GM12878 (cell line): ENCODE measurements at regions not wholly inside any gene's neighbourhood (a gene's known extent, or its start where the extent isn't known, plus 50 kb on each side); places are given as distances from the start of the nearest gene placed in this dataset.

ENCODE experiments used
- ATAC-seq: fragments of 200-7000 bp; cut with Tn5 transposase; 3 replicates; pipeline ENCODE4 v1.9.1; 2020; ENCODE audit warnings: mild to moderate bottlenecking, moderate library complexity
- BruUV-seq: library from RNA; stranded (reverse); fragments of 400-500 nt; replicated peaks from 2 replicates; lab custom pipeline; 2021; lab: Mats Ljungman, UMichigan
- CTCF ChIA-PET: fragments of 300-600 bp; sonication (Branson Sonifier 250); formaldehyde crosslinking; extraction: SDS; loops from one replicate; lab custom pipeline; 2021; ENCODE audit warnings: inconsistent platforms; lab: Yijun Ruan, JAX
- POLR2A ChIA-PET: fragments of 350-600 bp; formaldehyde crosslinking; extraction: SDS; loops from one replicate; lab custom pipeline; 2021; ENCODE audit warnings: inconsistent platforms; lab: Charles Lee
- RAD21 ChIA-PET: fragments of 300-600 bp; sonication (Branson Sonifier 250); formaldehyde crosslinking; loops from one replicate; lab custom pipeline; 2023; ENCODE audit warnings: antibody characterized with exemption; ENCODE audit not compliant: unreplicated experiment; lab: Charles Lee
- SMC1A ChIA-PET: fragments of 300-600 bp; sonication (Branson Sonifier 250); formaldehyde crosslinking; loops from one replicate; lab custom pipeline; 2023; ENCODE audit not compliant: unreplicated experiment, uncharacterized antibody; lab: Charles Lee
- DNase-seq: peaks from one replicate; pipeline ENCODE4 v3.0.0-alpha.2; 2011; ENCODE audit warnings: low read depth, low spot score
- FAIRE-seq: peaks from 3 replicates; lab custom pipeline; 2011; peaks lifted over from hg19 to GRCh38; lab: Jason Lieb, UNC
- H2AFZ ChIP-seq: 2 replicates; pipeline ENCODE4 v1.6.0; 2011; ENCODE audit warnings: low read depth, low read length, control low read depth; ENCODE audit not compliant: control insufficient read depth
- H3K27ac ChIP-seq: 2 replicates; pipeline ENCODE4 v1.5.1; 2011; ENCODE audit warnings: control low read depth; ENCODE audit not compliant: control insufficient read depth, insufficient read depth
- H3K27me3 ChIP-seq, 2 experiments: replicated peaks in 1 of 2; 2 replicates each; pipeline versions ENCODE4 v1.6.0 to v1.6.1; 2011; ENCODE audit warnings: low read length in 1 of 2; ENCODE audit not compliant: control insufficient read depth in 2 of 2, insufficient read depth in 2 of 2
- H3K36me3 ChIP-seq, 2 experiments: 2 replicates each; pipeline ENCODE4 v1.5.1; 2011; ENCODE audit warnings: low read length in 1 of 2; ENCODE audit not compliant: control insufficient read depth in 2 of 2, insufficient read depth in 2 of 2
- H3K4me1 ChIP-seq: 2 replicates; pipeline ENCODE4 v1.6.1; 2011; ENCODE audit warnings: mild to moderate bottlenecking, low read length, moderate library complexity, mixed read lengths; ENCODE audit not compliant: control insufficient read depth, insufficient read depth
- H3K4me2 ChIP-seq: 2 replicates; pipeline ENCODE4 v1.6.0; 2011; ENCODE audit warnings: control low read depth; ENCODE audit not compliant: control insufficient read depth, insufficient read depth
- H3K4me3 ChIP-seq: fragments of 200-600 bp; sonication (generic); 2 replicates; pipeline ENCODE4 v1.5.1; 2016
- H3K79me2 ChIP-seq: 2 replicates; pipeline ENCODE4 v1.6.0; 2011; ENCODE audit warnings: low read length; ENCODE audit not compliant: control insufficient read depth, insufficient read depth
- H3K9ac ChIP-seq: 2 replicates; pipeline ENCODE4 v1.8.0; 2011; ENCODE audit warnings: low read length, control low read depth, mixed read lengths; ENCODE audit not compliant: control insufficient read depth, insufficient read depth
- H3K9me3 ChIP-seq: replicated peaks from 3 replicates; pipeline ENCODE4 v1.5.1; 2011; ENCODE audit warnings: mild to moderate bottlenecking, low read length; ENCODE audit not compliant: control insufficient read depth, insufficient read depth
- H4K20me1 ChIP-seq: 2 replicates; pipeline ENCODE4 v1.6.0; 2011; ENCODE audit not compliant: control insufficient read depth, insufficient read depth
- ASH2L ChIP-seq: fragments of 300-600, 200-600 bp; sonication (generic); IDR thresholded peaks from 2 replicates; pipeline ENCODE4 v1.6.1; 2017; ENCODE audit warnings: low read depth, mild to moderate bottlenecking, borderline replicate concordance
- KAT2A ChIP-seq: conservative IDR thresholded peaks from 2 replicates; pipeline ENCODE4 v1.6.1; 2011; ENCODE audit warnings: low read depth, low read length; ENCODE audit not compliant: control insufficient read depth
- MXI1 ChIP-seq: fragments of 150-350 bp; IDR thresholded peaks from 2 replicates; pipeline ENCODE4 v1.6.1; 2011; ENCODE audit warnings: low read depth, mild to moderate bottlenecking, inconsistent platforms, low read length, improper control_type of control experiment
- PRDM15 ChIP-seq: fragments of 450-650 bp; formaldehyde crosslinking; IDR thresholded peaks from 2 replicates; pipeline ENCODE4 v1.4.0; 2020; ENCODE audit warnings: mild to moderate bottlenecking, moderate library complexity
- SRF ChIP-seq, 2 experiments: IDR thresholded peaks; 2 replicates each; pipeline ENCODE4 v1.6.1; 2011; ENCODE audit warnings: low read depth in 2 of 2, low read length in 2 of 2, mild to moderate bottlenecking in 1 of 2, moderate library complexity in 1 of 2
- ZNF217 ChIP-seq: fragments of 450-650 bp; IDR thresholded peaks from 2 replicates; pipeline ENCODE4 v1.6.1; 2017; ENCODE audit warnings: antibody characterized with exemption, mild to moderate bottlenecking
- ZNF24 ChIP-seq: fragments of 450-650 bp; IDR thresholded peaks from 2 replicates; pipeline ENCODE4 v1.6.1; 2017; ENCODE audit warnings: antibody characterized with exemption, mild to moderate bottlenecking
- WGBS: methylation state at CpG from one replicate; pipeline ENCODE4 v1.1.6; 2016; ENCODE audit warnings: low lambda C conversion rate; ENCODE audit not compliant: insufficient replicate concordance, insufficient coverage; ENCODE audit errors: missing lambda C conversion rate; 5-methylcytosine and 5-hydroxymethylcytosine counted together
- in situ Hi-C: fragments of 300-500 bp; cut with MboI; formaldehyde crosslinking; loops from 9 replicates; pipeline ENCODE4 v1.14.3; 2018; ENCODE audit warnings: mixed read lengths
- intact Hi-C: fragments of 100-400 bp; cut with micrococcal nuclease; formaldehyde crosslinking; loops from one replicate; pipeline ENCODE4 v1.14.2; 2022; ENCODE audit not compliant: unreplicated experiment
- TF ChIP-seq, protein P1 (sequence below): IDR thresholded peaks from 2 replicates; pipeline ENCODE4 v1.6.1; 2011; ENCODE audit warnings: low read depth, low read length, improper control_type of control experiment, borderline replicate concordance

- no peak for TF ChIP-seq ZNF217
- TF ChIP-seq SRF (IDR thresholded peaks at IDR 0.05; ENCODE audit: low read depth in 2 of 2, low read length in 2 of 2), result no peak
- no peak for TF ChIP-seq ZNF24
- TF ChIP-seq, all 136 proteins: peak for 0
Measured at GRCh38 chr22:47251911-47252310, 489.5 kb downstream of the TBC1D22A start (continued).

GRCh38 chr22:47250995-47251765 lies 488.7 kb downstream of the TBC1D22A start:
- Histone ChIP-seq H3K79me2 (no peaks in the 10 kb centered on the region), H3K27ac (no peak overlapping the region), H3K4me3 (no peak overlapping the region), H3K9ac (no peak overlapping the region), H3K27me3 (no peaks in the 10 kb centered on the region), H3K4me1 (no peaks in the 10 kb centered on the region), H3K36me3 (no peaks in the 10 kb centered on the region), H4K20me1 (no peaks in the 10 kb centered on the region), H3K9me3 (no peaks in the 10 kb centered on the region; the same call in 2 of the 3 replicates), H2AFZ (no peak overlapping the region), H3K4me2 (no peak overlapping the region)
- intact Hi-C loops, result no loop called here
- no peak for TF ChIP-seq KAT2A
- no peak for TF ChIP-seq PRDM15 (CRISPR knock-in tag)
- TF ChIP-seq, protein P1, sequence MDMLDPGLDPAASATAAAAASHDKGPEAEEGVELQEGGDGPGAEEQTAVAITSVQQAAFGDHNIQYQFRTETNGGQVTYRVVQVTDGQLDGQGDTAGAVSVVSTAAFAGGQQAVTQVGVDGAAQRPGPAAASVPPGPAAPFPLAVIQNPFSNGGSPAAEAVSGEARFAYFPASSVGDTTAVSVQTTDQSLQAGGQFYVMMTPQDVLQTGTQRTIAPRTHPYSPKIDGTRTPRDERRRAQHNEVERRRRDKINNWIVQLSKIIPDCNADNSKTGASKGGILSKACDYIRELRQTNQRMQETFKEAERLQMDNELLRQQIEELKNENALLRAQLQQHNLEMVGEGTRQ, result no peak
- TF ChIP-seq ASH2L, result no peak
- no peak for TF ChIP-seq MXI1
- ATAC-seq (no peak), DNase-seq (no peak), FAIRE-seq (no peak)
- ChIA-PET RAD21 (no interaction called here), CTCF (no interaction called here), POLR2A (no interaction called here), SMC1A (no interaction called here)
- BruUV-seq, result no TSS peak
- WGBS, result 37% methylated on average over 11 of the region's 12 CpGs
- in situ Hi-C loops, result no loop called here
